ENCODE measurements at regions not wholly inside any gene's neighbourhood (a gene's known extent, or its start where the extent isn't known, plus 50 kb on each side); places are given as distances from the start of the nearest gene placed in this dataset.

- no peak overlapping the region for H3K4me3 ChIP-seq (ENCODE audit: low read depth, low read length)
- DNase-seq (ENCODE audit: low read depth), result no peak
- TF ChIP-seq, protein P1, sequence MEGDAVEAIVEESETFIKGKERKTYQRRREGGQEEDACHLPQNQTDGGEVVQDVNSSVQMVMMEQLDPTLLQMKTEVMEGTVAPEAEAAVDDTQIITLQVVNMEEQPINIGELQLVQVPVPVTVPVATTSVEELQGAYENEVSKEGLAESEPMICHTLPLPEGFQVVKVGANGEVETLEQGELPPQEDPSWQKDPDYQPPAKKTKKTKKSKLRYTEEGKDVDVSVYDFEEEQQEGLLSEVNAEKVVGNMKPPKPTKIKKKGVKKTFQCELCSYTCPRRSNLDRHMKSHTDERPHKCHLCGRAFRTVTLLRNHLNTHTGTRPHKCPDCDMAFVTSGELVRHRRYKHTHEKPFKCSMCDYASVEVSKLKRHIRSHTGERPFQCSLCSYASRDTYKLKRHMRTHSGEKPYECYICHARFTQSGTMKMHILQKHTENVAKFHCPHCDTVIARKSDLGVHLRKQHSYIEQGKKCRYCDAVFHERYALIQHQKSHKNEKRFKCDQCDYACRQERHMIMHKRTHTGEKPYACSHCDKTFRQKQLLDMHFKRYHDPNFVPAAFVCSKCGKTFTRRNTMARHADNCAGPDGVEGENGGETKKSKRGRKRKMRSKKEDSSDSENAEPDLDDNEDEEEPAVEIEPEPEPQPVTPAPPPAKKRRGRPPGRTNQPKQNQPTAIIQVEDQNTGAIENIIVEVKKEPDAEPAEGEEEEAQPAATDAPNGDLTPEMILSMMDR (IDR thresholded peaks at IDR 0.05; ENCODE audit: control insufficient read depth, extremely low read depth, insufficient read depth), result no peak
Observed at GRCh38 chr2:8624855-8625398, 56.9 kb upstream of the ID2 start.

GRCh38 chr2:8625399-8626300 lies 56.2 kb upstream of the ID2 start:
- TF ChIP-seq, protein P1 (IDR thresholded peaks at IDR 0.05; ENCODE audit: control insufficient read depth, extremely low read depth, insufficient read depth), result no peak
- no peak overlapping the region for H3K4me3 ChIP-seq (ENCODE audit: low read depth, low read length)
- no peak for DNase-seq (ENCODE audit: low read depth)

GRCh38 chr2:8626572-8626971 lies 55.3 kb upstream of the ID2 start:
- TF ChIP-seq, protein P1 (IDR thresholded peaks at IDR 0.05; ENCODE audit: control insufficient read depth, extremely low read depth, insufficient read depth), result no peak
- no peak overlapping the region for H3K4me3 ChIP-seq (ENCODE audit: low read depth, low read length)
- no peak for DNase-seq (ENCODE audit: low read depth)

GRCh38 chr2:8627019-8627691 lies 54.7 kb upstream of the ID2 start:
- peak; percentile 62 for DNase-seq (ENCODE audit: low read depth)
- TF ChIP-seq, protein P1 (IDR thresholded peaks at IDR 0.05; ENCODE audit: control insufficient read depth, extremely low read depth, insufficient read depth), result no peak
- no peak overlapping the region for H3K4me3 ChIP-seq (ENCODE audit: low read depth, low read length)

- TF ChIP-seq, protein P1 (IDR thresholded peaks at IDR 0.05; ENCODE audit: control insufficient read depth, extremely low read depth, insufficient read depth), result no peak
- DNase-seq (ENCODE audit: low read depth), result no peak
- H3K4me3 ChIP-seq (ENCODE audit: low read depth, low read length), result no peak overlapping the region
Observed at GRCh38 chr2:8627692-8628085, 54.2 kb upstream of the ID2 start.

DNA sequence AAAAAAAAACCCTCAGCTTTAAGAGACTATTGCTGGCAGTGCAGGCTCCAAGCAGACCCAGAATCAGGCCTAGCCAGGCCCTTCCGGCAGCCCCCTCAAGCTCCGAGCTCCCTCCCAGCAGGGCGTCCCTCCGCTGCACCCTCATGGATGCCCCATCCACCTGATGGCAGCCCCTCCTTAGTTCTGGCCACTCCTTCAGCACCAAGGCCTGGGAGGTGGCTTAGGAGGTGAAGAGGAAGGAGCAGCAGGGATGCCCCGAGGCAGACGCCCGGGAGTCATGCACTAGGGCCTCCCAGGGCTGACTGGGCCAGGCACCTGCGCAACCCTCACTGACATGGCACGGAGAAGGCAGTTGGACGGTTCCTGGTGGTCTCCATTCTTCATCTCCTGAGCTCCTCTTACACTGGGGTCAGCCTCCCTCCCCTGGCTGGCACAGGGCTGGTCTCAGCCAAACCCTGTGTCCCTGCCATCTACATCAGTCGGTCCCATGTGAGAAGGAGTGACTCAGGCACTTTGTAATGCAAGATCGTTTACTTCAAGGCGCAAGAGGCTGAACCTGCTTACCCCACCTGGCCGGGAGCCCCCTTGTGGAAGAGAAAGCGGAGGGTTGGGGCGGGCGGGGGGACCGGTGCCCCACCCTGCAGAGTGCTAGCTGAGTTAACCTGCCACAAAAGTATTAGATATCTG lies 53.5 kb upstream of the ID2 start:
- TF ChIP-seq, protein P1 (IDR thresholded peaks at IDR 0.05; ENCODE audit: control insufficient read depth, extremely low read depth, insufficient read depth), result no peak
- no peak for DNase-seq (ENCODE audit: low read depth)
- H3K4me3 ChIP-seq (ENCODE audit: low read depth, low read length), result no peak overlapping the region
